Upper lobe of left lung (tissue), 4 donors: ENCODE measurements at regions not wholly inside any gene's neighbourhood (a gene's known extent, or its start where the extent isn't known, plus 50 kb on each side); places are given as distances from the start of the nearest gene placed in this dataset.

Experiments used
- POLR2A ChIP-seq, 4 donors: fragments of 450-650 bp; IDR thresholded peaks; one replicate each; pipeline ENCODE4 v1.5.1; 2016 to 2017; ENCODE audit warnings: antibody characterized with exemption in 4 of 4, mild to moderate bottlenecking in 2 of 4
- POLR2AphosphoS5 ChIP-seq, 2 donors: sonication (generic); formaldehyde crosslinking; IDR thresholded peaks; one replicate each; pipeline ENCODE4 v1.5.1; 2017; ENCODE audit warnings: antibody characterized with exemption in 2 of 2

DNA sequence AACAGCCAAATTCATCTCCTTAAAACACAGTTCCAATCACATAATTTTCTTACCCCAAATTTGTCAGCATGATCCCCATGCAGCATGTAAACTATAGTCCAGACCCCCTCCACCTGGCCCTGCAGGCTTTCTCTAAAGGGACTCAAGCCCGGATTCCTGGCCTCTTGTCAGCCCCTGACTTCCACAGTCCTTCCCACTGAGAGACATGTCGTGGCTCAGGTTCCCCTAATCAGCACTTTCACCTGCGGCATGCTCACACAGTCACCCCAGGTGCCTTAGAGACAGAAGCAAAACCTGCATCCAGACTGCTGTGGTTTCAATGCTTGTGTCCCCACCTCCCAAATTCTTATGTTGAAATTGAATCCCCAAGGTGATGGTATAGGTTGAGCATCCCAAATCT is 372.7 kb upstream of the ATP10A start:
- TF ChIP-seq POLR2A (IDR thresholded peaks at IDR 0.05), result no peak
- TF ChIP-seq POLR2AphosphoS5 (IDR thresholded peaks at IDR 0.05), result no peak
